Brain microvascular endothelial cell (primary cell): ENCODE measurements at regions not wholly inside any gene's neighbourhood (a gene's known extent, or its start where the extent isn't known, plus 50 kb on each side); places are given as distances from the start of the nearest gene placed in this dataset.

Experiments used
- DNase-seq: peaks from one replicate; pipeline ENCODE4 v3.0.0-alpha.2; 2020
- H3K27ac ChIP-seq: fragments of 250-450 bp; sonication (Bioruptor Pico); 2 replicates; pipeline ENCODE4 v1.5.1; 2020; ENCODE audit warnings: mild to moderate bottlenecking, moderate library complexity
- H3K27me3 ChIP-seq: fragments of 250-450 bp; sonication (Bioruptor Pico); replicated peaks from 2 replicates; pipeline ENCODE4 v1.5.1; 2020; ENCODE audit warnings: mild to moderate bottlenecking
- H3K36me3 ChIP-seq: fragments of 250-450 bp; sonication (Bioruptor Pico); replicated peaks from 2 replicates; pipeline ENCODE4 v1.5.1; 2020; ENCODE audit warnings: mild to moderate bottlenecking
- H3K4me3 ChIP-seq: 2 replicates; pipeline ENCODE4 v1.5.1; 2011; ENCODE audit warnings: low read depth, mild to moderate bottlenecking, control low read depth, low read length, moderate library complexity
- in situ Hi-C: cut with HindIII; loops from 2 replicates; pipeline ENCODE4 v1.10.0; 2017; ENCODE audit warnings: low sequenced_read_pairs, low pct_ligation_motif_present
- TF ChIP-seq, protein P1 (sequence below): IDR thresholded peaks from 2 replicates; pipeline ENCODE4 v1.5.1; 2011; ENCODE audit warnings: low read depth, mild to moderate bottlenecking, moderate library complexity, low read length, control low read depth, inconsistent platforms; ENCODE audit errors: missing control alignments

DNA sequence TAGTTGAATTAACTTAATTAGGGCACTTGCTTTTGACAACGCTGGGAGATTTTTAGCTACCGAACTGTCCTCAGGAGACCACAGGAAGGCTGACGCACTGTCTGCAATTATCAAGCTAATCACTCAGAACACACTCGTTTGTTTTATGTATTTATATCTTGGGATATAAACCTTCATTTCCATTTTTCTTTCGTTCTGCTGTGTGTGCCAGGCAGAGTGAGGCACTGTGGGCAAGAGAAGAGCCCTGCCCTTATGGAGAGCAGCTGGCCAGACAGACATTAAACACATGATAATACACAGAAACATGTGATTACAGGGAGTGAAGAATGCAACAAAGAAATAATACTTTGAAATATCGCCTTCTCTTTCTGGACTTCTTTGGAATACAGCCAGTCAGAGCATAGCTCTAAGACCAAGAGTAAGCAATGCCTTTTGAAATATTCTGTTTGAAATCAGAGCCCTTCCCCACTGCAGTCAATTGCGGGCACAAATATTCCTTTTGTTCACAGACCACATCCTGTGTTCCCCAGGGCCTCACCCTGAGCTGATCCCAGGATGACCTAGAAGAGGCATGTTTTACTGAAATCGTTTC is 96.8 kb downstream of the ANKRD60 start:
- peak; percentile 75 for DNase-seq
- Histone ChIP-seq H3K27me3 (no peaks in the 10 kb centered on the region), H3K4me3 (peak overlapping the region; percentile 31), H3K36me3 (no peaks in the 10 kb centered on the region), H3K27ac (peak overlapping the region; percentile 71)
- TF ChIP-seq, protein P1, sequence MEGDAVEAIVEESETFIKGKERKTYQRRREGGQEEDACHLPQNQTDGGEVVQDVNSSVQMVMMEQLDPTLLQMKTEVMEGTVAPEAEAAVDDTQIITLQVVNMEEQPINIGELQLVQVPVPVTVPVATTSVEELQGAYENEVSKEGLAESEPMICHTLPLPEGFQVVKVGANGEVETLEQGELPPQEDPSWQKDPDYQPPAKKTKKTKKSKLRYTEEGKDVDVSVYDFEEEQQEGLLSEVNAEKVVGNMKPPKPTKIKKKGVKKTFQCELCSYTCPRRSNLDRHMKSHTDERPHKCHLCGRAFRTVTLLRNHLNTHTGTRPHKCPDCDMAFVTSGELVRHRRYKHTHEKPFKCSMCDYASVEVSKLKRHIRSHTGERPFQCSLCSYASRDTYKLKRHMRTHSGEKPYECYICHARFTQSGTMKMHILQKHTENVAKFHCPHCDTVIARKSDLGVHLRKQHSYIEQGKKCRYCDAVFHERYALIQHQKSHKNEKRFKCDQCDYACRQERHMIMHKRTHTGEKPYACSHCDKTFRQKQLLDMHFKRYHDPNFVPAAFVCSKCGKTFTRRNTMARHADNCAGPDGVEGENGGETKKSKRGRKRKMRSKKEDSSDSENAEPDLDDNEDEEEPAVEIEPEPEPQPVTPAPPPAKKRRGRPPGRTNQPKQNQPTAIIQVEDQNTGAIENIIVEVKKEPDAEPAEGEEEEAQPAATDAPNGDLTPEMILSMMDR, result no peak
- in situ Hi-C loops, result no loop called here

DNA sequence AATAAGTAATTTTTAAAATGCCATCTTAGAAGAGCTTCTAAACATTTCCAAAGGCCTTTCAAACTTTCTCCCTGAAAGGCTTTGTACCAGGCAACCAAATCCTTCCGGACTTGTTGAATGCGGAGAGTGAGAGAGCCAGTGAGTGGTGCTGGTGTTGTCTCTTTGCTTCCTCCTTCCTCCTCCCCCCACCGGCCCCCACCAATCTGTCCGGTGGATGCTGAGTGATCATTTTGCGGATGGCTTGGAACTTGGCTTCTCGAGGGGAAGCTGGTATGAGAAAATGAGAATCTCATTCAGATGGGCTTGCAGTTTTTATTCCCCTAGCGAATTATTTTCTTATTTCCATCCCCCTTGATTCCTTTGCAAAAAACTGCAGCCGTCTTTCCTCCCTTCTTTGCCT is 97.3 kb downstream of the ANKRD60 start:
- Histone ChIP-seq H3K27me3 (no peaks in the 10 kb centered on the region), H3K4me3 (peak overlapping the region; percentile 31)
- peak; percentile 60 for DNase-seq

DNA sequence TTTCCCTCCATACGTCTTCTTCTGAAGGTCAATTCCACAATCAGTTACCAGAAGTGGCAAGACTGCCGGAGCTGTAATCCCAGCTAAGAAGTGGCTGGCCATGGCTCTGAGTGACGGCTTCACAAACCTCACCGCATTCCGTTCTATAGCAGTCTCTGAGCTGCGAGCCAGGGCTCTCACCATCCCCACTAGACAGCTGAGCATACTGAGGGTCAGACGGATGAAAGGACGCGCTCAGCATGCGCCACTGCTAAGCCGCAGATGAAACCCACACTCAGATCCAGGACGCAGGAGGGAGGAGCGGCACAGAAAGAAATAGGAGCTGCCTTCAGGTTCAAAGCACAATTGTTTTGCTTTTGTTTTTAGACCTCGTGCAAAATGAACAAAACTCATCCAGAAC is 97.9 kb downstream of the ANKRD60 start:
- no peak overlapping the region for H3K4me3 ChIP-seq
- H3K36me3 ChIP-seq, result no peaks in the 10 kb centered on the region
- TF ChIP-seq, protein P1, result no peak
- in situ Hi-C loops, result no loop called here
- H3K27me3 ChIP-seq, result no peaks in the 10 kb centered on the region
- DNase-seq, result no peak
- H3K27ac ChIP-seq, result peak overlapping the region; percentile 71

More for the DNA sequence above, 97.3 kb downstream of the ANKRD60 start:
- H3K27ac ChIP-seq, result peak overlapping the region; percentile 71
- in situ Hi-C loops, result no loop called here
- TF ChIP-seq, protein P1, result no peak
- H3K36me3 ChIP-seq, result no peaks in the 10 kb centered on the region

DNA sequence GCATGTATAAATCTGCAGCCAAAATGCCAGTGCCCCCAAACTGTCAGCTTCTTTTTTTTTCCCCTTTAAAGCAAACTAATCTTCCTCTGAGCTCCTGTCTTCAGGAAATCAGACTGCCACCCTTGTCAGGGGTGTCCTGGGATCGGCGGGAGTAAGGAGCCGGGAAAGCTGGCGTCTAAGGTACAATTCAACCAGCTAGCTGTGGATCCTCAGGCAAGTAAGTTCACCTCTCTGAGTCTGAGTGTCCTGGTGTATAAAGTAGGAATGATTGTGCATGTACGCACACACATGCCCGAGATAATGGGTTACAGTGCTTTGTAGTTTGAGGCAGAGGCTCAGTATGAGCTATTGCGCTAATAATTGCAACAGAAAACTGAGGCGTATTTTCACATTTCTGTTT is 98.3 kb downstream of the ANKRD60 start:
- in situ Hi-C loops, result no loop called here
- Histone ChIP-seq H3K27ac (no peak overlapping the region), H3K4me3 (no peak overlapping the region)

DNA sequence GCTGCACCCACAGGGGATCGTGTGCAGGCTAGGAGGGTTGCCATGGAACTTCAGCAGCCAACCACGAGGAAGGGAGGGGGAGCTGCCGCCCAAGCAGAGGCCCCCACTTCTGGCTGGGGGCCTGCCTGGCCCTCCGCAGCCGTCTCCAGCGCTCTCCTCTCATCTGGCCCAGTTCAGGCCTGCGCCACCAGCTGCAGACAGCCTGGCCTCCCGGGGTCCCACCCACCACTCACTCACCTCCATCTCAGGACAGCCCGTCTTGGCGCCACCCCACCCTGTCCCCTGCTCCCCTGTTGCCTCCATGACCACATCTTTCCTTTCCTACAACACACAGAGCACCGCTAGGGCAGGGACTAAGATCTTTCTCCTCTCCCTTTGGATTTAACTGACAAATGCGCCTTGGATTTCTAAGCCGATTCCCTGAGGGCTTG is 98.7 kb downstream of the ANKRD60 start:
- Histone ChIP-seq H3K27ac (no peak overlapping the region), H3K36me3 (no peaks in the 10 kb centered on the region), H3K4me3 (no peak overlapping the region), H3K27me3 (no peaks in the 10 kb centered on the region)
- no peak for DNase-seq
- TF ChIP-seq, protein P1, result no peak
- in situ Hi-C loops, result no loop called here

More for the DNA sequence above, 98.3 kb downstream of the ANKRD60 start:
- DNase-seq, result no peak
- Histone ChIP-seq H3K36me3 (no peaks in the 10 kb centered on the region), H3K27me3 (no peaks in the 10 kb centered on the region)
- TF ChIP-seq, protein P1, result no peak
